ENCODE measurements at regions not wholly inside any gene's neighbourhood (a gene's known extent, or its start where the extent isn't known, plus 50 kb on each side); places are given as distances from the start of the nearest gene placed in this dataset.
"Not testable (repeated sequence)": the region's sequence is repeated elsewhere in the genome, so short reads cannot be mapped to it uniquely, and the experiment has no call there.

GRCh38 chr4:120550624-120551220, 371.8 kb downstream of the PRDM5 start:
- H3K4me1 Mint-ChIP-seq; H3K9me3 Mint-ChIP-seq; H3K36me3 Mint-ChIP-seq; H3K36me3 ChIP-seq (ENCODE audit: control insufficient read depth, insufficient read depth, low read length); ATAC-seq (ENCODE audit: low read depth in 2 of 2); DNase-seq; H3K4me3 Mint-ChIP-seq; H3K4me1 ChIP-seq (ENCODE audit: control insufficient read depth, insufficient read depth, low read length, poor library complexity, severe bottlenecking); H3K27ac ChIP-seq (ENCODE audit: insufficient read depth, low read length, poor library complexity, severe bottlenecking); H3K27me3 ChIP-seq (ENCODE audit: control insufficient read depth, insufficient read depth, low read length); H3K27ac Mint-ChIP-seq; H3K4me3 ChIP-seq (ENCODE audit: low read depth, low read length); H3K27me3 Mint-ChIP-seq; H3K9me3 ChIP-seq (ENCODE audit: control insufficient read depth in 2 of 2, low read length in 2 of 2): not testable (repeated sequence)

DNA sequence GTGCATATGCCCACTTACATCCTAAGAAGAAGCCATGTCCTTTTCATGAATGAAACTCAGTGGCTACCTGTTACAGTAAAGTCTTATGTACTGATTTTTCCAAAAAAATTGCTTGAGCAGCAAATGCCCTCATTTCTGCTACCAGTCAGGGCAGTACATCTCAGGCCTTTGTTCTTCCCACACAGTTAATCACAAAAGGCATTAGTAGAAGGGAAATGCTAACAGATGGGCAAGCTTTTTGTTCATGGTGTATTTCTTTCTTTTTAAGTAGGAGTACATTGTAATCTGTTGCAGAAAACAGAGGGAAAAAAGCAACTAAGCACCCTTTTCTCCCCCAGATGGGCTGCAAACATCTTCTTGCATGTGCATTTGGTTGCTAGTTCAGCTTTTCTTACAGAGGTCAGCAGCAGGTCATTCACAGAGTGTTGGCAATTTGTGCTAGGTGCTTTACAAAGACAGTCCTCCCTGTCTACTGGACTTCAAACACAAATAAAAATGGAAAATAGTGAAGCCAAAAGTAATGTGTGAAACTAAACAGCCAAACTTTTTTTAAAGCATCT, 373.4 kb downstream of the PRDM5 start:
- DNase-seq: no peak
- no peak for ATAC-seq (ENCODE audit: low read depth in 2 of 2)
- H3K27me3 Mint-ChIP-seq: no peaks in the 10 kb centered on the region
- H3K4me3 Mint-ChIP-seq: no peak overlapping the region
- Histone ChIP-seq H3K36me3 (ENCODE audit: control insufficient read depth, insufficient read depth, low read length) (no peaks in the 10 kb centered on the region), H3K9me3 (ENCODE audit: control insufficient read depth in 2 of 2, low read length in 2 of 2) (no peaks in the 10 kb centered on the region), H3K4me1 (ENCODE audit: control insufficient read depth, insufficient read depth, low read length, poor library complexity, severe bottlenecking) (no peaks in the 10 kb centered on the region), H3K27me3 (ENCODE audit: control insufficient read depth, insufficient read depth, low read length) (no peaks in the 10 kb centered on the region), H3K4me3 (ENCODE audit: low read depth, low read length) (no peak overlapping the region), H3K27ac (ENCODE audit: insufficient read depth, low read length, poor library complexity, severe bottlenecking) (no peak overlapping the region)
- H3K4me1 Mint-ChIP-seq: no peaks in the 10 kb centered on the region
- H3K27ac Mint-ChIP-seq: no peak overlapping the region
- H3K9me3 Mint-ChIP-seq: no peaks in the 10 kb centered on the region
- no peaks in the 10 kb centered on the region for H3K36me3 Mint-ChIP-seq

GRCh38 chr4:120545391-120545790, 377.1 kb downstream of the PRDM5 start:
- no peaks in the 10 kb centered on the region for H3K36me3 ChIP-seq (ENCODE audit: control insufficient read depth, insufficient read depth, low read length)
- no peaks in the 10 kb centered on the region for H3K9me3 Mint-ChIP-seq
- no peaks in the 10 kb centered on the region for H3K9me3 ChIP-seq (ENCODE audit: control insufficient read depth in 2 of 2, low read length in 2 of 2)
- no peak for DNase-seq
- no peaks in the 10 kb centered on the region for H3K27me3 ChIP-seq (ENCODE audit: control insufficient read depth, insufficient read depth, low read length)
- no peaks in the 10 kb centered on the region for H3K4me1 ChIP-seq (ENCODE audit: control insufficient read depth, insufficient read depth, low read length, poor library complexity, severe bottlenecking)
- no peak for ATAC-seq (ENCODE audit: low read depth in 2 of 2)
- no peak overlapping the region for H3K27ac ChIP-seq (ENCODE audit: insufficient read depth, low read length, poor library complexity, severe bottlenecking)
- no peak overlapping the region for H3K4me3 Mint-ChIP-seq
- H3K4me3 ChIP-seq (ENCODE audit: low read depth, low read length): no peak overlapping the region
- H3K36me3 Mint-ChIP-seq: no peaks in the 10 kb centered on the region
- H3K27ac Mint-ChIP-seq: no peak overlapping the region
- H3K27me3 Mint-ChIP-seq: no peaks in the 10 kb centered on the region
- H3K4me1 Mint-ChIP-seq: no peaks in the 10 kb centered on the region

- no peaks in the 10 kb centered on the region for H3K36me3 ChIP-seq (ENCODE audit: control insufficient read depth, insufficient read depth, low read length)
- no peaks in the 10 kb centered on the region for H3K9me3 ChIP-seq (ENCODE audit: control insufficient read depth in 2 of 2, low read length in 2 of 2)
- no peak overlapping the region for H3K27ac Mint-ChIP-seq
- H3K4me3 Mint-ChIP-seq: no peak overlapping the region
- DNase-seq (no peak), ATAC-seq (ENCODE audit: low read depth in 2 of 2) (no peak)
- no peaks in the 10 kb centered on the region for H3K9me3 Mint-ChIP-seq
- no peaks in the 10 kb centered on the region for H3K27me3 Mint-ChIP-seq
- H3K4me3 ChIP-seq (ENCODE audit: low read depth, low read length): no peak overlapping the region
- no peak overlapping the region for H3K27ac ChIP-seq (ENCODE audit: insufficient read depth, low read length, poor library complexity, severe bottlenecking)
- no peaks in the 10 kb centered on the region for H3K27me3 ChIP-seq (ENCODE audit: control insufficient read depth, insufficient read depth, low read length)
- H3K4me1 Mint-ChIP-seq: no peaks in the 10 kb centered on the region
- H3K36me3 Mint-ChIP-seq: no peaks in the 10 kb centered on the region
- H3K4me1 ChIP-seq (ENCODE audit: control insufficient read depth, insufficient read depth, low read length, poor library complexity, severe bottlenecking): no peaks in the 10 kb centered on the region
These were observed 377.7 kb downstream of the PRDM5 start for GRCh38 chr4:120544838-120545237.

DNA sequence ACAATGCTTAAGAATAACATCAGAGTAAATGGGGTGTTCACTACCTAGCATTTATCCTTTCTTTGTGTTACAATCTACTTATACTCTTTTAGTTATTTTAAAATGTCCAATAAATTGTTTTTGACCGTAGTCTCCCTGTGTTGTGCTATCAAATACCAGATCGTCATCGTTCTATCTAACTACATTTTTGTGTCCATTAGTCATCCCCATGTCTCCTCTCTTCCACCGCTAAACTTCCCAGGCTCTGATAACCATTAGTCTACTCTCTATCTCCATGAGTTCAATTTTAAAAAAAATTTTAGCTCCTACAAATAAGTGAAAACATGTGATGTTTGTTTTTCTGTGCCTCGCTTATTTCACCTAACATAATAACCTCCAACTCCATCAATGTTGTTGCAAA, 381.9 kb downstream of the PRDM5 start:
- no peak overlapping the region for H3K27ac ChIP-seq (ENCODE audit: insufficient read depth, low read length, poor library complexity, severe bottlenecking)
- DNase-seq (no peak), ATAC-seq (ENCODE audit: low read depth in 2 of 2) (no peak)
- H3K4me3 ChIP-seq (ENCODE audit: low read depth, low read length): no peak overlapping the region
- H3K36me3 Mint-ChIP-seq: no peaks in the 10 kb centered on the region
- H3K9me3 Mint-ChIP-seq: peaks cover 0 to 2% (median 0%) of the 10 kb centered on the region in 7 donors
- H3K27ac Mint-ChIP-seq: no peak overlapping the region
- no peaks in the 10 kb centered on the region for H3K36me3 ChIP-seq (ENCODE audit: control insufficient read depth, insufficient read depth, low read length)
- H3K4me1 ChIP-seq (ENCODE audit: control insufficient read depth, insufficient read depth, low read length, poor library complexity, severe bottlenecking): no peaks in the 10 kb centered on the region
- no peak overlapping the region for H3K4me3 Mint-ChIP-seq
- H3K27me3 ChIP-seq (ENCODE audit: control insufficient read depth, insufficient read depth, low read length): no peaks in the 10 kb centered on the region
- no peaks in the 10 kb centered on the region for H3K9me3 ChIP-seq (ENCODE audit: control insufficient read depth in 2 of 2, low read length in 2 of 2)
- H3K4me1 Mint-ChIP-seq: no peaks in the 10 kb centered on the region
- H3K27me3 Mint-ChIP-seq: no peaks in the 10 kb centered on the region

- no peaks in the 10 kb centered on the region for H3K36me3 Mint-ChIP-seq
- ATAC-seq (ENCODE audit: low read depth in 2 of 2) (no peak), DNase-seq (no peak)
- no peaks in the 10 kb centered on the region for H3K9me3 ChIP-seq (ENCODE audit: control insufficient read depth in 2 of 2, low read length in 2 of 2)
- no peaks in the 10 kb centered on the region for H3K27me3 Mint-ChIP-seq
- H3K27ac ChIP-seq (ENCODE audit: insufficient read depth, low read length, poor library complexity, severe bottlenecking): no peak overlapping the region
- no peaks in the 10 kb centered on the region for H3K4me1 Mint-ChIP-seq
- H3K36me3 ChIP-seq (ENCODE audit: control insufficient read depth, insufficient read depth, low read length): no peaks in the 10 kb centered on the region
- no peaks in the 10 kb centered on the region for H3K27me3 ChIP-seq (ENCODE audit: control insufficient read depth, insufficient read depth, low read length)
- H3K4me3 ChIP-seq (ENCODE audit: low read depth, low read length): no peak overlapping the region
- peaks cover 0 to 2% (median 0%) of the 10 kb centered on the region in 7 donors for H3K9me3 Mint-ChIP-seq
- H3K27ac Mint-ChIP-seq: no peak overlapping the region
- H3K4me1 ChIP-seq (ENCODE audit: control insufficient read depth, insufficient read depth, low read length, poor library complexity, severe bottlenecking): no peaks in the 10 kb centered on the region
- no peak overlapping the region for H3K4me3 Mint-ChIP-seq
These were observed 385.6 kb downstream of the PRDM5 start for GRCh38 chr4:120536884-120537283.

- DNase-seq: no peak
- Mint-ChIP-seq H3K4me1 (no peaks in the 10 kb centered on the region), H3K27me3 (no peaks in the 10 kb centered on the region), H3K36me3 (no peaks in the 10 kb centered on the region), H3K9me3 (peaks cover 0 to 6% (median 0%) of the 10 kb centered on the region in 7 donors), H3K27ac (no peak overlapping the region), H3K4me3 (no peak overlapping the region)
- Histone ChIP-seq H3K36me3 (ENCODE audit: control insufficient read depth, insufficient read depth, low read length) (no peaks in the 10 kb centered on the region), H3K4me3 (ENCODE audit: low read depth, low read length) (no peak overlapping the region), H3K4me1 (ENCODE audit: control insufficient read depth, insufficient read depth, low read length, poor library complexity, severe bottlenecking) (no peaks in the 10 kb centered on the region), H3K27me3 (ENCODE audit: control insufficient read depth, insufficient read depth, low read length) (no peaks in the 10 kb centered on the region), H3K27ac (ENCODE audit: insufficient read depth, low read length, poor library complexity, severe bottlenecking) (no peak overlapping the region), H3K9me3 (ENCODE audit: control insufficient read depth in 2 of 2, low read length in 2 of 2) (no peaks in the 10 kb centered on the region)
- ATAC-seq (ENCODE audit: low read depth in 2 of 2): no peak
These were observed 394.1 kb downstream of the PRDM5 start for GRCh38 chr4:120528428-120528827.

- Histone ChIP-seq H3K4me1 (ENCODE audit: control insufficient read depth, insufficient read depth, low read length, poor library complexity, severe bottlenecking) (no peaks in the 10 kb centered on the region), H3K27me3 (ENCODE audit: control insufficient read depth, insufficient read depth, low read length) (no peaks in the 10 kb centered on the region), H3K36me3 (ENCODE audit: control insufficient read depth, insufficient read depth, low read length) (no peaks in the 10 kb centered on the region), H3K27ac (ENCODE audit: insufficient read depth, low read length, poor library complexity, severe bottlenecking) (no peak overlapping the region), H3K9me3 (ENCODE audit: control insufficient read depth in 2 of 2, low read length in 2 of 2) (no peaks in the 10 kb centered on the region), H3K4me3 (ENCODE audit: low read depth, low read length) (no peak overlapping the region)
- Mint-ChIP-seq H3K27ac (no peak overlapping the region), H3K36me3 (no peaks in the 10 kb centered on the region), H3K4me1 (no peaks in the 10 kb centered on the region), H3K27me3 (no peaks in the 10 kb centered on the region), H3K4me3 (no peak overlapping the region), H3K9me3 (peaks cover 0 to 4% (median under 1%) of the 10 kb centered on the region in 7 donors)
- DNase-seq (no peak), ATAC-seq (ENCODE audit: low read depth in 2 of 2) (no peak)
These were observed 396.5 kb downstream of the PRDM5 start for GRCh38 chr4:120526033-120526432.

Data from CD4-positive, CD25-positive, alpha-beta regulatory T cell (primary cell).